DND-41 (cell line): ENCODE measurements at regions not wholly inside any gene's neighbourhood (a gene's known extent, or its start where the extent isn't known, plus 50 kb on each side); places are given as distances from the start of the nearest gene placed in this dataset.

Experiments used
- CTCF ChIP-seq: IDR thresholded peaks from 2 replicates; pipeline ENCODE4 v1.5.1; 2012; ENCODE audit warnings: borderline replicate concordance, low read length, moderate library complexity, mild to moderate bottlenecking; ENCODE audit not compliant: poor library complexity, severe bottlenecking; ENCODE audit errors: extremely low read depth
- EZH2 ChIP-seq: IDR thresholded peaks from 3 replicates; pipeline ENCODE4 v1.6.1; 2012; ENCODE audit warnings: borderline replicate concordance, low read depth, mild to moderate bottlenecking, moderate library complexity, low read length, inconsistent platforms; ENCODE audit not compliant: severe bottlenecking

GRCh38 chr6:27098956-27099355, 148.5 kb upstream of the PRSS16 start:
- TF ChIP-seq CTCF, result no peak
- TF ChIP-seq EZH2, result no peak
